ENCODE measurements at regions not wholly inside any gene's neighbourhood (a gene's known extent, or its start where the extent isn't known, plus 50 kb on each side); places are given as distances from the start of the nearest gene placed in this dataset.
A peak's percentile ranks its signal among the peaks of the same experiment; 100 is the strongest.

- TF ChIP-seq SNAI2 (CRISPR knock-in tag; IDR thresholded peaks at IDR 0.05) (no peak), ZFP30 (CRISPR knock-in tag; IDR thresholded peaks at IDR 0.05) (no peak)
Observed at GRCh38 chr11:109526061-109526460, 104.1 kb downstream of the C11orf87 start (continued).

- TF ChIP-seq CSRNP3 (CRISPR knock-in tag; IDR thresholded peaks at IDR 0.05) (no peak), CREB5 (CRISPR knock-in tag; IDR thresholded peaks at IDR 0.05; ENCODE audit: low read depth) (no peak), ZNF565 (CRISPR knock-in tag; conservative IDR thresholded peaks at IDR 0.05; ENCODE audit: low read depth) (no peak), PATZ1 (CRISPR knock-in tag; IDR thresholded peaks at IDR 0.05; ENCODE audit: borderline replicate concordance) (no peak)
- ATAC-seq = no peak; the same call in 2 of the 3 replicates
Observed at GRCh38 chr11:109526931-109527330, 104.9 kb downstream of the C11orf87 start.

GRCh38 chr11:109527496-109527895 is 105.5 kb downstream of the C11orf87 start:
- peak; percentile 83 for ATAC-seq

GRCh38 chr11:109547356-109548027 is 125.5 kb downstream of the C11orf87 start:
- ATAC-seq = peak; percentile 89
- TF ChIP-seq TOX (CRISPR knock-in tag; IDR thresholded peaks at IDR 0.05; ENCODE audit: borderline replicate concordance) (no peak), BACH2 (CRISPR knock-in tag; IDR thresholded peaks at IDR 0.05; ENCODE audit: borderline replicate concordance) (no peak), PATZ1 (CRISPR knock-in tag; IDR thresholded peaks at IDR 0.05; ENCODE audit: borderline replicate concordance) (peak; percentile 23; the same call in 1 of the 2 replicates), PPARA (CRISPR knock-in tag; IDR thresholded peaks at IDR 0.05; ENCODE audit: borderline replicate concordance) (no peak), ARNTL (CRISPR knock-in tag; IDR thresholded peaks at IDR 0.05; ENCODE audit: borderline replicate concordance, low read depth) (no peak), CREB5 (CRISPR knock-in tag; IDR thresholded peaks at IDR 0.05; ENCODE audit: low read depth) (peak; percentile 50; the same call in 1 of the 2 replicates), POU6F1 (CRISPR knock-in tag; IDR thresholded peaks at IDR 0.05; ENCODE audit: borderline replicate concordance, low read depth) (no peak), ZNF565 (CRISPR knock-in tag; conservative IDR thresholded peaks at IDR 0.05; ENCODE audit: low read depth) (no peak), CSDC2 (CRISPR knock-in tag; IDR thresholded peaks at IDR 0.05) (no peak), ZNF8 (CRISPR knock-in tag; IDR thresholded peaks at IDR 0.05) (no peak), TCF4 (CRISPR knock-in tag; IDR thresholded peaks at IDR 0.05; ENCODE audit: borderline replicate concordance) (no peak), ESRRG (CRISPR knock-in tag; IDR thresholded peaks at IDR 0.05) (no peak), ZFP30 (CRISPR knock-in tag; IDR thresholded peaks at IDR 0.05) (no peak), ZC3H10 (CRISPR knock-in tag; IDR thresholded peaks at IDR 0.05) (no peak), RARB (CRISPR knock-in tag; IDR thresholded peaks at IDR 0.05) (no peak), ZFP3 (CRISPR knock-in tag; IDR thresholded peaks at IDR 0.05) (no peak), OSR1 (CRISPR knock-in tag; IDR thresholded peaks at IDR 0.05) (no peak), GLIS3 (CRISPR knock-in tag; IDR thresholded peaks at IDR 0.05) (no peak), ZNF70 (CRISPR knock-in tag; IDR thresholded peaks at IDR 0.05) (no peak)

More at GRCh38 chr11:109527496-109527895, 105.5 kb downstream of the C11orf87 start:
- no peak for TF ChIP-seq PATZ1 (CRISPR knock-in tag; IDR thresholded peaks at IDR 0.05; ENCODE audit: borderline replicate concordance)

All from SK-N-SH treated with all-trans-retinoic acid at 6 μM for 48 hours (cell line).